DND-41 (cell line): ENCODE measurements at regions not wholly inside any gene's neighbourhood (a gene's known extent, or its start where the extent isn't known, plus 50 kb on each side); places are given as distances from the start of the nearest gene placed in this dataset.

ENCODE experiments used
- CTCF ChIP-seq: IDR thresholded peaks from 2 replicates; pipeline ENCODE4 v1.5.1; 2012; ENCODE audit warnings: borderline replicate concordance, low read length, moderate library complexity, mild to moderate bottlenecking; ENCODE audit not compliant: poor library complexity, severe bottlenecking; ENCODE audit errors: extremely low read depth
- EZH2 ChIP-seq: IDR thresholded peaks from 3 replicates; pipeline ENCODE4 v1.6.1; 2012; ENCODE audit warnings: borderline replicate concordance, low read depth, mild to moderate bottlenecking, moderate library complexity, low read length, inconsistent platforms; ENCODE audit not compliant: severe bottlenecking

GRCh38 chrX:150051096-150051495 is 112.8 kb upstream of the EOLA2 start:
- TF ChIP-seq CTCF (no peak), EZH2 (no peak)
